GM12873 (cell line): ENCODE measurements at regions not wholly inside any gene's neighbourhood (a gene's known extent, or its start where the extent isn't known, plus 50 kb on each side); places are given as distances from the start of the nearest gene placed in this dataset.

ENCODE experiments used
- CTCF ChIP-seq: IDR thresholded peaks from 2 replicates; pipeline ENCODE4 v1.5.1; 2012; ENCODE audit warnings: low read depth, mild to moderate bottlenecking, moderate library complexity, low read length, control low read depth; ENCODE audit not compliant: insufficient read depth; ENCODE audit errors: missing control alignments

GRCh38 chr14:29064305-29064900 is 297.8 kb downstream of the FOXG1 start:
- no peak for TF ChIP-seq CTCF

- TF ChIP-seq CTCF = no peak
Observed at GRCh38 chr14:29069228-29069627, 302.6 kb downstream of the FOXG1 start.

GRCh38 chr14:29075761-29076160 is 309.2 kb downstream of the FOXG1 start:
- TF ChIP-seq CTCF = no peak

GRCh38 chr14:29077916-29078315 is 311.3 kb downstream of the FOXG1 start:
- no peak for TF ChIP-seq CTCF

- no peak for TF ChIP-seq CTCF
Observed at GRCh38 chr14:29078810-29079522, 312.4 kb downstream of the FOXG1 start.

GRCh38 chr14:29085546-29085945 is 319.0 kb downstream of the FOXG1 start:
- TF ChIP-seq CTCF = peak; percentile 33

- TF ChIP-seq CTCF = no peak
Observed at GRCh38 chr14:29089849-29090248, 323.3 kb downstream of the FOXG1 start.
